NT2/D1 (cell line): ENCODE measurements at regions not wholly inside any gene's neighbourhood (a gene's known extent, or its start where the extent isn't known, plus 50 kb on each side); places are given as distances from the start of the nearest gene placed in this dataset.

Source experiments
- DNase-seq: peaks from one replicate; pipeline ENCODE4 v3.0.0-alpha.2; 2011; ENCODE audit warnings: low read depth, low spot score
- H3K27me3 ChIP-seq: 2 replicates; pipeline ENCODE4 v1.6.0; 2011; ENCODE audit warnings: mild to moderate bottlenecking; ENCODE audit not compliant: insufficient read length, insufficient read depth
- H3K36me3 ChIP-seq: 2 replicates; pipeline ENCODE4 v1.6.1; 2011; ENCODE audit warnings: mild to moderate bottlenecking, low read length, mixed read lengths; ENCODE audit not compliant: insufficient read depth, insufficient read length
- H3K4me1 ChIP-seq: 2 replicates; pipeline ENCODE4 v1.5.1; 2011; ENCODE audit not compliant: insufficient read depth, insufficient read length
- H3K4me3 ChIP-seq: 2 replicates; pipeline ENCODE4 v1.5.1; 2011; ENCODE audit warnings: low read depth; ENCODE audit not compliant: insufficient read length
- H3K9ac ChIP-seq: 2 replicates; pipeline ENCODE4 v1.6.0; 2011; ENCODE audit warnings: low read depth; ENCODE audit not compliant: insufficient read length
- H3K9me3 ChIP-seq: 2 replicates; pipeline ENCODE4 v1.5.1; 2011; ENCODE audit warnings: mild to moderate bottlenecking, low read length; ENCODE audit not compliant: insufficient read depth
- SUZ12 ChIP-seq: IDR thresholded peaks from 2 replicates; pipeline ENCODE4 v1.6.1; 2011; ENCODE audit not compliant: insufficient read length, insufficient read depth; ENCODE audit errors: extremely low read depth
- YY1 ChIP-seq: IDR thresholded peaks from 2 replicates; pipeline ENCODE4 v1.6.1; 2011; ENCODE audit not compliant: insufficient read length, insufficient read depth
- ZNF274 ChIP-seq: IDR thresholded peaks from 2 replicates; pipeline ENCODE4 v1.6.1; 2011; ENCODE audit warnings: mild to moderate bottlenecking, low read depth, low read length

GRCh38 chr16:86027373-86028126 is 128.6 kb downstream of the IRF8 start:
- no peak overlapping the region for H3K4me3 ChIP-seq
- H3K4me1 ChIP-seq = peaks cover 16% of the 10 kb centered on the region
- no peaks in the 10 kb centered on the region for H3K36me3 ChIP-seq
- H3K9me3 ChIP-seq = peaks cover 30% of the 10 kb centered on the region
- no peak overlapping the region for H3K9ac ChIP-seq
- H3K27me3 ChIP-seq = peaks cover 5% of the 10 kb centered on the region
- no peak for TF ChIP-seq ZNF274
- TF ChIP-seq YY1 = no peak
- no peak for DNase-seq

DNA sequence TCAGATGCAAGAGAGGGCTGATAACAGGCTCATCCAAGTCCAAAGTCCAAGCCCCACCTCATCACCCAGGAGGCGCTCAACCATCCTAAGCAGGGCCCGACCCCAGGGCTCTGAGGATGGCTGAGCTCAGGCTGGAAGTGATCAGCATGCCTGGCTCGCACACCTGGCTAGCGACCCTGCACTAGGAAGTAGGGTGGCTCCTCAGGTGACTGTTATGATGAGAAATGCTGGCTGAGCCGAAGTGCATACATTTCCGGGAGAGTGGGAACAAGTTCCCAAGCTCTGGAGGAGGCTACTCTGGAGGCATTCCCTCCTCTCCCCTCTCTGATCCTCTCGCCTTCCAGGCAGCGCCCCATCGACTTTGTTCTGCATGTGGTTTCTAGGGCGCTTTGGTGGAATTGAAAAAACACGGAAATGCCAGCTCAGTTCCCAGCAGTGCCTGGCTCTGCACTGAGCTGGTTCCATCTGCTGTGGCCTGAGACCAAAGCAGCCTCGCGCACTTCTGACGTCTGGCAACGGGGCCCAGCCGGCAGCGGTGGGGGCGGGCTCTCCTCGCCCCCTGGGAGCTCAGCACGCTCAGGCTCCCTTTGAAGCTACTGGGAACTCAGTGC is 130.3 kb downstream of the IRF8 start:
- Histone ChIP-seq H3K27me3 (peaks cover 11% of the 10 kb centered on the region), H3K9me3 (peaks cover 18% of the 10 kb centered on the region), H3K9ac (no peak overlapping the region), H3K4me3 (no peak overlapping the region), H3K36me3 (no peaks in the 10 kb centered on the region), H3K4me1 (peaks cover 32% of the 10 kb centered on the region)
- no peak for DNase-seq
- TF ChIP-seq SUZ12 (no peak), YY1 (no peak), ZNF274 (no peak)

GRCh38 chr16:86030116-86030515 is 131.2 kb downstream of the IRF8 start:
- Histone ChIP-seq H3K9me3 (peaks cover 9% of the 10 kb centered on the region), H3K4me3 (no peak overlapping the region), H3K27me3 (peaks cover 11% of the 10 kb centered on the region), H3K4me1 (peaks cover 36% of the 10 kb centered on the region), H3K9ac (no peak overlapping the region), H3K36me3 (no peaks in the 10 kb centered on the region)
- TF ChIP-seq YY1 = no peak
- TF ChIP-seq SUZ12 = no peak
- no peak for DNase-seq

DNA sequence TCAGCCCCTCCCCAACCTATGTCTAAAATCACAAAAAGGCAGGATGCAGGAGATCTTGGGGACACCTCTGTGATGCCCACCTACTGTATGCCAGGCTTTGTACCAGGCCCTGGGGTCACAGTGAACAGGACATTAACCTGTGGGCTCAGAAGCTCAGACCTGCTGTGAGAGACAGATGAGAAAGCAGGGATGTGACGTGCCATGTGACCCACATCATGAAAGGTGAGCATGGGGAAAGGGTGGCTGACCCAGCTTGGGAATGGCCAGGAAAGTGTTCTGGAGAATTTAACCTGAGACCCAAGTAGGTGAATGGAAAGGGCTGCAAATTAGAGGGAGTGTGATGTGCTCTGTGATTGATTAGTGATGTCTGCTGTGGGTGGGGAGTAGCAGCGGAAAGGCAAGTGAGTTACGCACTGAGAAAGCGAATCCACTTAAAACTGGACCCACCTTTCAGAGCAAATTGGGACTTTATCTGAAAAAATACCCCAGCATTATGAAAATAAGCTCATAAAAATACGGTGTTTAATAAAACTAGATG is 132.2 kb downstream of the IRF8 start:
- peaks cover 14% of the 10 kb centered on the region for H3K27me3 ChIP-seq
- H3K4me1 ChIP-seq = peaks cover 33% of the 10 kb centered on the region
- TF ChIP-seq SUZ12 = no peak
- no peak for TF ChIP-seq YY1
- TF ChIP-seq ZNF274 = no peak
- peaks cover 9% of the 10 kb centered on the region; the same call in 1 of the 2 replicates for H3K9me3 ChIP-seq
- no peak for DNase-seq
- H3K4me3 ChIP-seq = no peak overlapping the region
- no peaks in the 10 kb centered on the region for H3K36me3 ChIP-seq
- H3K9ac ChIP-seq = no peak overlapping the region

GRCh38 chr16:86033016-86033474 is 134.1 kb downstream of the IRF8 start:
- Histone ChIP-seq H3K36me3 (no peaks in the 10 kb centered on the region), H3K4me3 (no peak overlapping the region), H3K9ac (peak overlapping the region; percentile 37), H3K4me1 (peaks cover 32% of the 10 kb centered on the region), H3K27me3 (peaks cover 14% of the 10 kb centered on the region), H3K9me3 (peaks cover 9% of the 10 kb centered on the region; the same call in 1 of the 2 replicates)
- TF ChIP-seq SUZ12 = no peak
- no peak for TF ChIP-seq YY1
- TF ChIP-seq ZNF274 = no peak
- DNase-seq = peak; percentile 20

DNA sequence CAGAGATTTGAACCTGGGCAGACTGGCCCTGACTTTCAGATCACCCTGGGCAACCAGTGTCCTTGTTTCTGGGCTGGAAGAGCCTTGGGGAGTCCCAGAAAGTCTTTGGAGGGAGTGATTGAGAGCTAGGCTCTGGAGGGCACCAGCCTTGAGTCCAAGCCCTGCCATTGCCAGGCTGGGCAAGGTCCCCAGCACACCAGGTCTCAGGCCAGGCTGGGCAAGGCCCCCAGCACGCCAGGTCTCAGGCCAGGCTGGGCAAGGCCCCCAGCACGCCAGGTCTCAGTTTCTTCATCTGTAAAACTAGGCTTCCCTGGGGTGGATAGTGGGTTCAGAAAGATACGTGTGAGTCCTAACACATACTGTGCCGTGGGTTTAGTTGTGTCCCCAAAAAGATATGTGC is 135.0 kb downstream of the IRF8 start:
- Histone ChIP-seq H3K9me3 (peaks cover 9% of the 10 kb centered on the region; the same call in 1 of the 2 replicates), H3K4me3 (no peak overlapping the region), H3K4me1 (peaks cover 34% of the 10 kb centered on the region), H3K27me3 (peaks cover 14% of the 10 kb centered on the region), H3K36me3 (no peaks in the 10 kb centered on the region), H3K9ac (no peak overlapping the region)
- no peak for DNase-seq
- TF ChIP-seq SUZ12 = no peak
- TF ChIP-seq YY1 = no peak
- no peak for TF ChIP-seq ZNF274

GRCh38 chr16:86034421-86034919 is 135.5 kb downstream of the IRF8 start:
- Histone ChIP-seq H3K36me3 (no peaks in the 10 kb centered on the region), H3K27me3 (peaks cover 14% of the 10 kb centered on the region), H3K9me3 (peaks cover 9% of the 10 kb centered on the region; the same call in 1 of the 2 replicates), H3K4me1 (peaks cover 31% of the 10 kb centered on the region), H3K4me3 (no peak overlapping the region), H3K9ac (peak overlapping the region; percentile 12)
- DNase-seq = no peak
- TF ChIP-seq SUZ12 = no peak
- TF ChIP-seq ZNF274 = no peak
- no peak for TF ChIP-seq YY1
